Left ventricle myocardium superior (tissue), 1 donor: ENCODE measurements at regions not wholly inside any gene's neighbourhood (a gene's known extent, or its start where the extent isn't known, plus 50 kb on each side); places are given as distances from the start of the nearest gene placed in this dataset.
A peak's percentile ranks its signal among the peaks of the same experiment; 100 is the strongest.

Experiments used
- ATAC-seq: fragments of 200-7000 bp; cut with Tn5 transposase; one replicate; pipeline ENCODE4 v1.9.1; 2020; ENCODE audit warnings: mild to moderate bottlenecking, moderate library complexity
- DNase-seq: peaks from one replicate; pipeline ENCODE4 v3.0.0-alpha.2; 2020
- intact Hi-C: fragments of 100-400 bp; cut with micrococcal nuclease; formaldehyde crosslinking; loops from one replicate; pipeline ENCODE4 v1.11.0; 2022
- donor health status: DM: no; HTN: yes; CAD: no; lungs with severe emphysema.

DNA sequence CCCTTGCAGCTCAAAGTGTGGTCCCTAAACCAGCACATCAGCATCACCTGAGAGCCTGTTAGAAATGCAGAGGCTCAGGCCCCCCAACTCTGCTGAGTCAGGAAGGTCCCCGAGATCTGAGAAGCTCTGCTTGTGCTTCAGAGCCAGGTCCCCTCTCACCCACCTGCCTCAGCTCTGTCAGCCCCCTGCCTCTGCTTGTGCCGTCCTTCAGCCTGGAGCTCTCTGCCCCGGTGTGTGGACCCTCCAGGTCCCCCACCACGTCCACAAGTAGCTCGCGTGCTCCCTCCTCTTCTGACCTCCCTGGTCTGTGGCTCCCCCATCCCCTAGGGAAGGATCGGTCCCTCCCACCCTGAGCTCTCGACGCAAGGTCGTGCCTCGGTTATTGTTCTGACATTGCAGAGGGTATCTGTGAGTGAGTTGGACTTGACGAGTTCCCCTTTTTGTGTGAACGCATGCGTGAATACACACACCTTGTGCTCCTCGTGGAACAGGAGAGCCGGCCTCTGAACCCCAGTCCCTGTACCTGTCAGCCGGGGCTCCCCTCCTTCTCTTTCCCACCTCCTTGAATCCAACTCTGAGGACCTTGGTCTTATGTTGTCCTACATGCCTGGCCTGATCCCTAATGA lies 75.5 kb upstream of the TAF1B start:
- intact Hi-C loops: loop anchor here (10.0 kb wide), 1 partner anchor 133 kb away; the partner anchor contains the start of gene YWHAQ
- no peak for DNase-seq
- ATAC-seq: no peak

DNA sequence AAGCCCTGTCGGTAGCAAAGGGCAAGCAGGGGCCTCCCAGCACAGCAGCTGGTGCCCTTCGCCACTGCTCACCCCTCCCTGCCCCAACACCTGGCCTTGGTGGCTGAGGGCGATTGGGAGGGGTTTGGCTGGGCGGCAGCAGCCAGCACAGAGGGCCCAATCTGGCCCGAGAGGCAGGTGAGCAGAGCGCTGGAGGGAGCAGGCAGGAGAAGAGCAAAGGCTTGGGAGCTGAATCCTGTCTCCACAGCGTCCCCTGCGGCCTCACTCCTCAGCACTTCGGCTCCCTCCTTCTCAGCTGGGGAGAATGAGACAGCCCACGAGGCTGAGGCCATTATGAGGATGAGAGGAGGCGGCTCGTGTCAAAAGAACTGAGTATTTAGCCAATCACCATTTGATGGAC lies 74.9 kb upstream of the TAF1B start:
- DNase-seq (no peak), ATAC-seq (peak; percentile 22)
- intact Hi-C loops: loop anchor here (10.0 kb wide), 1 partner anchor 134 kb away; the partner anchor contains the start of gene YWHAQ

DNA sequence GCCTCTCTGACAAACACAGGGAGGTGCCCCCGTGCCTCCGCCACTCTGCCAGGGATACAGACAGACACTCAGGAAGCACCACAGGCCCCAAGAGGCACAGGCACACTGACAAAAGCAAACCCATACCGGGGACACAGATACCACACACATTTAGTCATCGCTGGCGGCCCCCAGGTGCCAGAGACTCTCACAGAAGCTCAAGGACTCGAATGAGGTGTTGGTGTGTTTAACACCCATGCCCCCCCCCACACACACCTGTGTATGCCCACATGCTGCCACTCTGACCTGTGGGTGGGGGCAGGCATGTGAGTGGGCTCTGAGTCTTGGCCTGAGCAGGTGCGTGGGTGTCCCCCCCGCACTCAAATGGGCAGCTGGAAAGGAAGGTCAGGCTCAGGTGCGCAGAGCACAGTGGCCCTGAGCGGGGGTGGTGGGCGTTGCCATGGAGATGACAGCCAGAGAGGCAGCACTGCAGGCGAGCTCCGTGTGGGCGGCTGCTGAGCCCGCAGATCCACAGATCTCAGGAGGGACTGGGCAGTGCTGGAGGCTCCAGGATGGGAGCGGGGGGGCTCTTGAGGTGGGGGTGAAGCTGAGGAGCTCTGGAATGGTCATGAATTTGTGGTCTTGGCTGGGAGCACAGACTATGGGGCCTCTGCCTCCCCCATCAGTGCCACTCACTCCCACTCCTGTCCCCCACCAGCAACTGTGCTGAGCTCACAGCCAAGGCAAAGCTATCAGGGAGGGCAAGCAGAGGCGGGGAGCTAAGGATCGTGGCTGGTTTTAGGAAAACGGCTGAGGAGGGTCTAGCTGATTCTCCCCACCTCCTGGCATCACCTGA lies 73.9 kb upstream of the TAF1B start:
- no peak for ATAC-seq
- DNase-seq: no peak
- intact Hi-C loops: loop anchor here (10.0 kb wide), 1 partner anchor 135 kb away; the partner anchor contains the start of gene YWHAQ

DNA sequence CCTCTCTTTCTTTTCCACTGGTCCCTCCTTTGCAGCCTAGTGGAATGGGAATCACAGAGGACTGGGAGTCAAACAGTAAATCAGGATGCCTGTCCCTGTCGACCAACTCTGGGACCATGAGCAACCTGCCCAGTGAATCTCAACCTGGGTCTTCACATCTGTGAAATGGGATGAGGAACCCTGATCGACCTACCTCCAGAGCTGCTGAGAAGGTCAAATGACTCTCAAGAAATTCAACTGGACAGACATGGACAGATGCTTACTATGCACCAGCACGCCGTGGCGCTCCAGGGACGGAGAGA lies 73.3 kb upstream of the TAF1B start:
- DNase-seq (no peak), ATAC-seq (no peak)
- intact Hi-C loops: no loop called here

DNA sequence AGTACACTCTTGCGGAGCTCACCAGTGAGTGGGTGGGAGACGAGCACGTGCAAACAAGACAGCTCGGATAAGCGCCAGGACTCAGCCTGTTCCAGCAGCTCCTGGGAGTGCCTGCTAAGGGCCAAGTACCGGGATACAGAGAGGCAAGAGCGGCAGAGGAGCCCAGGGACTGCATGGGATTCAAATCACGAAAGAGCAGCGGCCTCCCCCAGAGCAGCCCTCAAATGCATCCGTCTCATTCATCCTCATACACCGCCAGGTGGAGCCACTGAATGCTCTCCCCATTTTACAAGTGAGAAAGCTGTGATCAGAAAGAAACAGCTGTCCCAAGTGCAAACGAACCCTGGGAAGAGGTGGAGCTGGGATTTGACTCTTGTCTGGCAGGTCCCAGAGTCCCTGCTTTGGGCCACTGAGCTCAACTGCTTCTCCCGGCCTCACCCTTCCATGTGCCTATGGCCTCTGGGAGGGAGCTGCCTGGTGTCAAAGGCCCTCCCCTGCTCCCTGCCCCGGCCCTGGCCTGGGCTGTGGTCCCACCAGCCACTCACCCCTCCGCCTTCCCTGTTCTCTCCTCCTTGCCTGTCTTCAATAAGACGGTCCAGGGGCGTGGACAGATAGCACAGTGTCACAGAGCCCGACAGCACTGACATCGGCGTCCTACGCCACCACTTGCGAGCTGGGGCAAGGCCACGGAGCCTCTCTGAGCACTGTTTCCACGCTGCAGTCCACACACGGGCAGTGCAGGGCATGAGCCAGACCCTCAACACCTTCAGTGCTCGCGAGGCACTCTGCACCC lies 72.8 kb upstream of the TAF1B start:
- intact Hi-C loops: no loop called here
- peak; percentile 75 for DNase-seq
- ATAC-seq: peak; percentile 65

DNA sequence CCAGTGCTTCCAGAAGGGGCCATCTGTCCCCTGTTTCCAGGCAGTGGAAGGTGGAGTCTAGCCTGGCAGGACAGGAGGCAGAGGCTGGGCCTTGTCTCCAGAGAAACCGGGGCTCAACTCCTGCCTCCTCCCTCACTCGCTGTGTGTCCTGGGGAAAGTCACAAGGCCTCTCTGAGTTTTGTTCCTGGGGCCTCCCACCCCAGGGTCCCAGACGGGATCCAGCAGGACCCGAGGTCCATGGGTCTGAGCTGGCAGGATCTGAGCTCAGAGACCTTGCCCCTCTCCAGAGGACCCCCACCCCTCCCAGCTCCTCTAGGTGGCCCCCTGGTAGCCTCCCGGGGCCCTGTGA lies 72.2 kb upstream of the TAF1B start:
- no peak for ATAC-seq
- DNase-seq: no peak
- intact Hi-C loops: no loop called here

DNA sequence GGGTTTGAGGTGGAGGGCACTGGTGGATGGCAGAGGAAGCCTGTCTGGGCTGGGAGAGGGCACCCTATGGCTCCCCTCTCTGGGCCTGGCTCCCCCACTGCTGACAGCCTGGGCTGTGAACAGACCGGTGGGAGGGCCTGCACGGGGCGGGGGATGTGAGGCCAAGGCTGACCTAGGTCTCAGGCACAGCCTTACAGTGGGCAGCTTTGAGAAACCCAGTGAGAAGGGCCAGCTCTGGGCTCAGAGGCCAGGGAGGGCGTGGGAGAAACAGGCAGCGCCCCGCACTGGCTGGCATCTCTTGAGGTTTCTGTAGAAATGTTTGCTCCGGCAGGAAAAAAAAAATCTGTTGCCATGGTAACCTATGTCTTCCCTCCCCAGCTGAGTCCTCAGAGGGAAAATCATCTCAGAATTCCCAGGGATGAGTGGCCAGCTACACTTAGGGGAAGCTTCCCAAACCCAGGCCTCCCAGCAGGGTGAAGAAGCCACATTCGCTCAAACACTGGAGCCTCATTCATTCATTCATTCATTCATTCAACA lies 71.7 kb upstream of the TAF1B start:
- ATAC-seq: peak; percentile 10
- intact Hi-C loops: no loop called here
- DNase-seq: peak; percentile 56

DNA sequence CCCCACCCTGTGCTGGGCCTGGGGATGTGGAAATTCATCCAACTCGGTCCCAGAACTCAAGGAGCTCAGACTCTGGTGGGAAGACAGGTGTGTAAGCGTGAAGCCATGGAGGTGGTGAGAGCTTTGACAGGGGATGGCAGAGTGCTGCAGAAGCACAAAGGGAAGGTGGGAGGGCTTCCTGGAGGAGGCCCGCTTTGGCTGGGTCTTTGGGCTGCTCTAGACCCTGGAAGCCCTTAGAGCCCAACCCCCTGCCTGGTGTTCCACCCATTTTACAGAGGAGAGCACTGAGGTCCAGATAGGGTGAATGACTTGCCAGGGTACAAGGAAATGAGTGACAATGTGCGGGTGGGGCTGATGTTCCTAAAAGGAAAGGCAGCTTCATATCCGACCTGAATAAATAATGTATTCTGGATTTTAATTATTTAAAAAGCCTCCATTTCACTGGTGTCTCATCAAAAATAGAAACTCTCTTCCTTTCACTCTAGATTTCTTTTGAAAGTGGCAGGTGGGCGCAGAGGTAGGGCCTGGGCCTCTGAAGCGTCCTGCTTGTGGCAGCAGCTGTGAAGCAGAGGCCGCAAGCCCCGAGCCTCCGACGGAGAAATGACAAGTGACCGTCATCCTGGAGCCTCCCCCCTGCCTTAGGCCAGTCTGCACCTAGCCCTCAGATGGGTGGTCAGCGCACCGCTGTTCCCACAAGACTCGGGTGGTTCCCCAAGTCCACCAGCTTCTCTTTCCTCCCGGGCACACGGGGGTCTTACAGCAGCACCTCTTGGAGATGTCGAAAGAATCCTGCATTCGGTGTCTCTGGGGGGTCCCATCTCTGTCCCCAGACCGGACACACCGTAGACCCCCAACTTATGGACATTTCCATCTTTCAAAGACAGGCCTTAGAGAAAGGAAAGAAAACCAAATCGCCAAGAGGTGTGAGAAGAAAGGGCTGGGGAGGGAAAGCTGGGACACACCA lies 71.0 kb upstream of the TAF1B start:
- DNase-seq (peak; percentile 23), ATAC-seq (no peak)
- intact Hi-C loops: no loop called here

DNA sequence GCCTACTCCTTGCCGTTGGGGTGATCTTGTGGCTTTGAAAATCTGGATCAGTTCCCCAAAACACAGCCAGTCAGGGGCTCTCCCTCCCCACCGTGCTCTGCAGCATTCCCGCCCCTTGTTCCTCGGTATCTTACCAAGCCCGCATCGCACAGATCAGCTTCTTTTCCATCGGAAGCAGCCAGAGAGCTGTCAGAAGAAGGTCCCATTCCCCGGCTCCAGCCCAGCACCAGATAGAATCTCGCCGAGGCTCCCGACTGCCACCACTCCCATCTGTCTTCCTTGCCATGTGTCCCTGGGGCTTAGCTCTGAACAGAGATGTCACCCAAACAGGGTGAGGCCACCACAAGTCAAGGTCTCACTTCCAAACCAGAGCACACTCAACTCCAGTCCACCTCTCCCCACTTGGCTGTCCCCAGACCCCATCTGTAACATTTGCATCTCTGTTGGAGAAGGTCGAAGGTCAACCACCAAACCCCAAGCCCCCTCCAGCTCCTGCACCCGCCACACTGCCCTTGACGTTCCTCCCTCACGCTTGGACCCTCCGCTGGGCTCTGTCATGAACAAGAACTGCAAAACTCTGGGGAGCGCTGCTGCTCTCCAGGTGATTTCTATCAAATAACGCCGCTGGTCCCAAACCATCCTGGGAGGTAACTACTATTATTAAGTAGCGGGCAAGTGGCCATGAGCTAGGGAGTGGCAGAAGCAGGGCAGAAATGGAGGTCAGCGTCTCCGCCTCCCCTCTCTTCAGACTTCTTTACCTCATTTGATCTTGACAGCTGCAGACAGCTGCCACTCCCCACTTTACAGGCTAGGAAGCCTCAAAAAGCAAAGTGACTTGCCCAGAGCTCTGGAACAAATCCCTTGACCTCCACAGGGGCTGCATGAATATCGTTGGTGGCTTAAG lies 70.0 kb upstream of the TAF1B start:
- intact Hi-C loops: no loop called here
- DNase-seq: peak; percentile 35
- peak; percentile 2 for ATAC-seq

DNA sequence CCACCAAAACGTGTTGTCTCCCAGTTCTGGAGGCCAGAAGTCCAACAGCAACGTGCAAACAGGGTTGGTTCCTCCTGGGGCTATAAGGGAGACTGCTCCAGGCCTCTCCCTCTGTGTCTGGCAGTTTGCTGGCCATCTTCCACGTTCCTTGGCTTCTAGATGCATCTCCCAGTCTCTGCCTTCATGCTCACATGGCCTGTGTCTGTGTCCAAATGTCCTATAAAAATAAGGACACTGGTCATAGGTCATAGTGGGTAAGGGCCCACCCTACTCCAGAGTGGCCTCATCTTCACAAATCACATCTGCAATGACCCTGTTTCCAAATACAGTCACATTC lies 69.4 kb upstream of the TAF1B start:
- DNase-seq (peak; percentile 38), ATAC-seq (peak; percentile 30)
- intact Hi-C loops: no loop called here

DNA sequence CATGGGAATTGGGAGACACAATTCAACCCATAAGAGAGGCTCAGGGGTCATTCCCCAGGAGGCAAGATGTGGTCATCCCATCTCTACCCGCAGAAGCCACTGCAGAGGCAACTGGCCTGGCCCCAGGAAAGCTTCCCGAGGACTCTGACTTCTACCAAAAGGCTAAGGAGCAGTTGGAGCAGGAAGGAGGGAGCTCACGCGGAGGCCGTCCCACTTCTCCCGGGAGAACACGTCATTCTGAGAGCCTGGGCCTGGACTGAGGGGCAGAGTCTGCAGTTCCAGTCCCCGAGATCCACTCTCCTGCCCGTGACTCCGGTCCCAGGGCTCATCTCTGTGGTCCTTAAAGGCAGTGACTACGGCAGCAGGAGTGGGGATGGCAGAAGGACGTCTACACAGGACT lies 69.0 kb upstream of the TAF1B start:
- peak; percentile 46 for ATAC-seq
- intact Hi-C loops: no loop called here
- DNase-seq: peak; percentile 68

DNA sequence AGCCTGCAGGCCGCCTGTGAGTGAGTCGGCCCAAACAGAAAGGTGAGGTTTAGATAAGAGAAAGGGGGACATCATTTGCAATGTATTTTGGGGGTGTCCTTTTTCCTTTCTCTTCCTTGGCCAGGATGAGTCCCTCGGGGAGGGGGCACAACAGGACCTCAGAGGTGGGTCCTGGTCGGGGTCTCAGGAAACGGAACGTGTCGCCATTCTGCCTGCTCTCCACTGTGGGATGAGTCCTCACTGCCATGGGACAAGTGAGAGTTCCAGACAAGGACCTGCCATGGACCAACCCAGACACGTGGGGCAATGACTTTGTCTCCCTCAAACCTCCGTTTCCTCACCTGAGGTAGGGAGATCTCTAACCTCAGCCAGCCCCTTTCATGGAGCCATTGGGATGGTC lies 67.9 kb upstream of the TAF1B start:
- intact Hi-C loops: no loop called here
- no peak for ATAC-seq
- DNase-seq: peak; percentile 19

DNA sequence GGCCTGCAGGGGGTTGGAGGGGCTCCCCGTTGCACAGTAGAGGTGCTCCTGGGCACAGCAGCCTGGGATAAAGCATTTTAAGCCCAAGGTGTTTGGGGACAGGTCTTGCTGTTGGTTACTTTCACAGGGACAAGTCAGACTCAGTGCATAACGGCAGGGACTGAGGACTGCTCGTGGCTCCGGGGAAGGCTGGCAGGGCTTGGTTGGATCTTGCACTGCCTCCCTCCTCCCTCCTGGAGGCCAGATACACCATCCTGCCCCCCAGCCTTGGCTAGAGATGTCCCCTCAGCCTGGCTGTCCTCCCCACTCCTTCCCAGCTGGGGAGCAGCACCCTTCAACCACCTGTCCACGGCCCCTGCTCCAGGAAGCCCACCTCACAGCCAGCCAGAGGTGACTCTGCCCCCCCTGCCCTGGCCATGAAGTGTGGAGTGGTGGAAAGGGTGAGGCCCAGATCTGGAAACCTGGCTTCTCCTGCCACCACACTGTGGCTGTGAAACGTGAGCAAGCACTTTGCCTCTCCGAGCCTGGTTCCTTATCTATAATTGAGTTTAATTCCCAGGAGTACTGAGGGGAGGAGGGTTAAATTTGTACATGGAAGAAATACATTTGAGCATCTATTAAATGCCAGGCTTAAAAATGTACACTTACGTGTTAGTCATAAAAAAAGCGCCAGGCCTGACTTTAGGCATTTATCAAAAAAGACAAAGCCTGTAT lies 67.1 kb upstream of the TAF1B start:
- DNase-seq: peak; percentile 20
- intact Hi-C loops: no loop called here
- no peak for ATAC-seq

DNA sequence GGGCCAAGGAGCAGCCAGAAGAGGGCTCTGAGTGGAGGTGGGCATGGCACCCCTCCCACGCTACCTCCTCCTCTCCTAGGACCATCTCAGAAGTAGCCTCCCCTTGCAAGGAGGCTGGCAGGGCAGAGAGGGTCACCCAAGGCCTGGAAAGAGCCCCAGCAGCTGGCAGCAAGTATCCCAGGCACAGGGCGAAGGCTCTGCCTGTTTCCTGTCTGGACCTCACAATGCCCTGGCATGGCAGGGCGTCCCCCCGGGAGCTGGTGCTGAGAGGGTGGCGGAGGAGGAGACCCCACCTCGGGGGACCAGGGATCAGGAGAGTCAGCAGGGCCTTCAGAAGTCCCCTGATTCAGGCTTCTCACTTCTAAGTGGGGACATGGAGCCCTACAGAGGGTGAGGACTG lies 66.2 kb upstream of the TAF1B start:
- intact Hi-C loops: no loop called here
- DNase-seq (peak; percentile 25), ATAC-seq (no peak)

DNA sequence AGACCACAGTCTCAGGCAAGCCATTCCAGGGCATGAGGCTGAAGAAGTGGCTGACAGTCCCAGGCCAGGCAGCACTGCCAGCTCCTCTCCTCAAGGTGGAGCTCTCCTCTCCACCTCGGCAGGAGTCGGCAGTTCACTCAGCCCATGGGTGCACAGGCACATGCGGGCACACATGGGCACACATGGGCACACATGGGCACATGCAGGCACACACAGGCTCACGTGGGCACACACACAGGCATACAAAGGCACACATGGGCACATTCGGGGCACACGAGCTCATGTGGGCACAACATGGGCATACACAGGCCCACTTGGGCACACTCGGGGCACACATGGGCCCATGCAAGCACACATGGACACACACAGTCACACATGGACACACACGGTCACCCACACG lies 65.3 kb upstream of the TAF1B start:
- DNase-seq (peak; percentile 38), ATAC-seq (no peak)
- intact Hi-C loops: no loop called here

DNA sequence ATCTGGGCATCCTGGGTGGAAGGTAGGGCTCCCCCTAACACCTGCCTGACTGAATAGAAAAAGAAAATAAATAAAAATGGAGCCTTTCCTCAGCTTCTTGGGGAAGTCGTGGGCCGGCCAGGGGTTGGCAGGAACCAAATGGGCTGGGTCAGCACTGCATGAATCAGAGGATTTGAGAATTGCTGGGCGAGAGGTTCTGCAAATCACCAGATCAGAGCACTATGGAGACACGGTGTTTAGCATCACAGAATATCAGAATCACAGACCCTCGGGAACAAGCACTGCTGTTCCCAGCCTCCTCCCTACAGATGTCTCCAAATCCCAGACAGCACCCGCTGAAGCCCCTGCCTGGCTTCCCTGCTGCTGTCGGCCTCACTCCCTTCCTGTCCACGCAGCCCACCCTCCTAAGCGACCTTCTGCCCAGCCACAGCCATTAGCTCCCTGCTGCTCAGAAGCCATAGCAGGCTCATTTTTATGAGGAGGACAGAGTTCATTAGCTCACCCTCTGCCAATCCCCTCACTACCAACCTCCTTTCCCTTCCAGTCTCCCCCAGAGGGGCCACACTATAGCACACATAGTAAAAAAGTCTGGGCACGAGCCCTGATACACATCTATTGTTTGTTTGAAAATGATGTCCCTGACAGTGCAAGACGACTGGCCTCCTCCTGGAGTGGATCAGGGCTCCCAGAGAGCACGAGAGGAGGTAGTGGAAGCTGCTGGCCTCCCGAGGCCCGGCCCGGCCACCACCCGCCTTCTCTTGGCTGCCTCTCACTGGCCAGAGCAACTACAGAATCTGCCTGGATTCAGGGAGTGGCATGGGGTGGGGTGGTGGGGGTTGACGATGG lies 64.6 kb upstream of the TAF1B start:
- intact Hi-C loops: no loop called here
- peak; percentile 24 for DNase-seq
- no peak for ATAC-seq
